ENCODE measurements at regions not wholly inside any gene's neighbourhood (a gene's known extent, or its start where the extent isn't known, plus 50 kb on each side); places are given as distances from the start of the nearest gene placed in this dataset.

- H3K4me3 ChIP-seq (ENCODE audit: low read depth, low read length), result no peak overlapping the region
- no peak for TF ChIP-seq CTCF (conservative IDR thresholded peaks at IDR 0.05; ENCODE audit: low read depth, low read length)
- no peak for DNase-seq (ENCODE audit: low read depth)
Measured at GRCh38 chr2:129904532-129905446, 74.7 kb upstream of the RAB6C start.

GRCh38 chr2:129905664-129906081 is 73.8 kb upstream of the RAB6C start:
- DNase-seq (ENCODE audit: low read depth), result no peak
- TF ChIP-seq CTCF (conservative IDR thresholded peaks at IDR 0.05; ENCODE audit: low read depth, low read length), result no peak
- H3K4me3 ChIP-seq (ENCODE audit: low read depth, low read length), result no peak overlapping the region

- no peak for TF ChIP-seq CTCF (conservative IDR thresholded peaks at IDR 0.05; ENCODE audit: low read depth, low read length)
- no peak for DNase-seq (ENCODE audit: low read depth)
- no peak overlapping the region for H3K4me3 ChIP-seq (ENCODE audit: low read depth, low read length)
Measured at GRCh38 chr2:129906139-129906860, 73.2 kb upstream of the RAB6C start.

- no peak for DNase-seq (ENCODE audit: low read depth)
- TF ChIP-seq CTCF (conservative IDR thresholded peaks at IDR 0.05; ENCODE audit: low read depth, low read length), result no peak
- H3K4me3 ChIP-seq (ENCODE audit: low read depth, low read length), result no peak overlapping the region
Measured at GRCh38 chr2:129906861-129907235, 72.6 kb upstream of the RAB6C start.

GRCh38 chr2:129907256-129907998 is 72.0 kb upstream of the RAB6C start:
- H3K4me3 ChIP-seq (ENCODE audit: low read depth, low read length), result no peak overlapping the region

More at GRCh38 chr2:129907256-129907998, 72.0 kb upstream of the RAB6C start:
- no peak for TF ChIP-seq CTCF (conservative IDR thresholded peaks at IDR 0.05; ENCODE audit: low read depth, low read length)
- no peak for DNase-seq (ENCODE audit: low read depth)
